WTC11 (cell line): ENCODE measurements at regions not wholly inside any gene's neighbourhood (a gene's known extent, or its start where the extent isn't known, plus 50 kb on each side); places are given as distances from the start of the nearest gene placed in this dataset.
A peak's percentile ranks its signal among the peaks of the same experiment; 100 is the strongest.
"Not testable (repeated sequence)": the region's sequence is repeated elsewhere in the genome, so short reads cannot be mapped to it uniquely, and the experiment has no call there.

Experiments used
- ATAC-seq: fragments of 200-7000 bp; cut with Tn5 transposase; 2 replicates; pipeline ENCODE4 v1.10.0; 2021; ENCODE audit warnings: mild to moderate bottlenecking, moderate library complexity
- CTCF ChIA-PET: fragments of 300-600 bp; sonication (Branson Sonifier 250); formaldehyde crosslinking; loops from one replicate; lab custom pipeline; 2021; ENCODE audit warnings: antibody characterized with exemption; lab: Charles Lee
- POLR2A ChIA-PET: fragments of 350-600 bp; sonication (Branson Sonifier 250); formaldehyde crosslinking; loops from one replicate; lab custom pipeline; 2021; ENCODE audit warnings: antibody characterized with exemption; lab: Charles Lee
- DNase-seq: peaks from one replicate; pipeline ENCODE4 v3.0.0; 2021; ENCODE audit warnings: low spot score
- H3K27ac Mint-ChIP-seq: 2 replicates; pipeline ENCODE4 v1.8.0; 2021; ENCODE audit warnings: mixed read lengths
- H3K27me3 Mint-ChIP-seq: 2 replicates; pipeline ENCODE4 v1.8.0; 2021; ENCODE audit warnings: low read depth, mild to moderate bottlenecking, moderate library complexity, mixed read lengths
- H3K36me3 Mint-ChIP-seq: 2 replicates; pipeline ENCODE4 v1.8.0; 2021; ENCODE audit warnings: mixed read lengths
- H3K4me1 Mint-ChIP-seq: 2 replicates; pipeline ENCODE4 v1.8.0; 2022; ENCODE audit warnings: mixed read lengths
- H3K4me3 Mint-ChIP-seq: 2 replicates; pipeline ENCODE4 v1.8.0; 2021; ENCODE audit warnings: mild to moderate bottlenecking, moderate library complexity, mixed read lengths
- H3K9me3 Mint-ChIP-seq: 2 replicates; pipeline ENCODE4 v1.8.0; 2021; ENCODE audit warnings: mixed read lengths
- CREB1 ChIP-seq: sonication (generic); formaldehyde crosslinking; IDR thresholded peaks from 2 replicates; pipeline ENCODE4 v1.8.0; 2023; ENCODE audit warnings: mild to moderate bottlenecking, missing genetic modification reagents
- ESRRA ChIP-seq: sonication (generic); formaldehyde crosslinking; IDR thresholded peaks from 2 replicates; pipeline ENCODE4 v1.8.1; 2022; ENCODE audit warnings: mild to moderate bottlenecking, missing genetic modification reagents, borderline replicate concordance
- FOXP1 ChIP-seq: sonication (generic); formaldehyde crosslinking; IDR thresholded peaks from 2 replicates; pipeline ENCODE4 v1.8.0; 2022; ENCODE audit warnings: missing genetic modification reagents, mild to moderate bottlenecking, moderate library complexity, borderline replicate concordance
- GABPB1 ChIP-seq: sonication (generic); formaldehyde crosslinking; IDR thresholded peaks from 2 replicates; pipeline ENCODE4 v1.8.1; 2023; ENCODE audit warnings: mild to moderate bottlenecking, missing genetic modification reagents
- MXD4 ChIP-seq: fragments of 250-450 bp; sonication (Bioruptor Pico); IDR thresholded peaks from 2 replicates; pipeline ENCODE4 v1.8.0; 2021; ENCODE audit warnings: mild to moderate bottlenecking, moderate library complexity, borderline replicate concordance
- MYBL2 ChIP-seq: sonication (generic); formaldehyde crosslinking; IDR thresholded peaks from 2 replicates; pipeline ENCODE4 v1.8.1; 2023; ENCODE audit warnings: mild to moderate bottlenecking, moderate library complexity, missing genetic modification reagents
- NR3C1 ChIP-seq: sonication (generic); formaldehyde crosslinking; conservative IDR thresholded peaks from 2 replicates; pipeline ENCODE4 v1.8.1; 2023; ENCODE audit warnings: low read depth, mild to moderate bottlenecking, missing genetic modification reagents
- RELA ChIP-seq: sonication (generic); formaldehyde crosslinking; IDR thresholded peaks from 2 replicates; pipeline ENCODE4 v1.8.1; 2022; ENCODE audit warnings: missing genetic modification reagents, mild to moderate bottlenecking, borderline replicate concordance
- SP1 ChIP-seq: sonication (generic); formaldehyde crosslinking; conservative IDR thresholded peaks from 2 replicates; pipeline ENCODE4 v1.8.1; 2022; ENCODE audit warnings: missing genetic modification reagents
- TCF7 ChIP-seq: sonication (generic); formaldehyde crosslinking; IDR thresholded peaks from 2 replicates; pipeline ENCODE4 v1.8.0; 2022; ENCODE audit warnings: mild to moderate bottlenecking, low read depth, missing genetic modification reagents, moderate library complexity
- TEAD1 ChIP-seq: sonication (generic); formaldehyde crosslinking; IDR thresholded peaks from 2 replicates; pipeline ENCODE4 v1.8.0; 2022; ENCODE audit warnings: mild to moderate bottlenecking, missing genetic modification reagents
- USF2 ChIP-seq: sonication (generic); formaldehyde crosslinking; IDR thresholded peaks from 2 replicates; pipeline ENCODE4 v1.8.1; 2023; ENCODE audit warnings: mild to moderate bottlenecking, missing genetic modification reagents, moderate library complexity
- ZNF121 ChIP-seq: sonication (generic); formaldehyde crosslinking; IDR thresholded peaks from 2 replicates; pipeline ENCODE4 v1.8.0; 2023; ENCODE audit warnings: missing genetic modification reagents
- ZNF396 ChIP-seq: fragments of 250-450 bp; sonication (Bioruptor Pico); IDR thresholded peaks from 2 replicates; pipeline ENCODE4 v1.8.0; 2021; ENCODE audit warnings: mild to moderate bottlenecking, moderate library complexity, borderline replicate concordance
- ZNF423 ChIP-seq: fragments of 250-450 bp; sonication (Bioruptor Pico); IDR thresholded peaks from 2 replicates; pipeline ENCODE4 v2.1.2; 2022; ENCODE audit warnings: mild to moderate bottlenecking, moderate library complexity
- TF ChIP-seq, protein P1 (sequence below): sonication (generic); formaldehyde crosslinking; IDR thresholded peaks from 2 replicates; pipeline ENCODE4 v1.8.0; 2022; ENCODE audit warnings: mild to moderate bottlenecking, missing genetic modification reagents
- TF ChIP-seq, protein P2 (sequence below): sonication (generic); formaldehyde crosslinking; conservative IDR thresholded peaks from 2 replicates; pipeline ENCODE4 v1.8.1; 2022; ENCODE audit warnings: mild to moderate bottlenecking, missing genetic modification reagents

- DNase-seq (peak; percentile 15), ATAC-seq (peak; percentile 43)
- Mint-ChIP-seq H3K4me1 (peaks cover 17% of the 10 kb centered on the region), H3K4me3 (peak overlapping the region; percentile 52), H3K27me3 (no peaks in the 10 kb centered on the region), H3K36me3 (peaks cover 38% of the 10 kb centered on the region), H3K27ac (peak overlapping the region; percentile 96), H3K9me3 (peaks cover 35% of the 10 kb centered on the region)
- TF ChIP-seq, protein P1, sequence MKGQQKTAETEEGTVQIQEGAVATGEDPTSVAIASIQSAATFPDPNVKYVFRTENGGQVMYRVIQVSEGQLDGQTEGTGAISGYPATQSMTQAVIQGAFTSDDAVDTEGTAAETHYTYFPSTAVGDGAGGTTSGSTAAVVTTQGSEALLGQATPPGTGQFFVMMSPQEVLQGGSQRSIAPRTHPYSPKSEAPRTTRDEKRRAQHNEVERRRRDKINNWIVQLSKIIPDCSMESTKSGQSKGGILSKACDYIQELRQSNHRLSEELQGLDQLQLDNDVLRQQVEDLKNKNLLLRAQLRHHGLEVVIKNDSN = peak; percentile 64
- TF ChIP-seq USF2 (CRISPR knock-in tag) (peak; percentile 71), SP1 (CRISPR knock-in tag) (no peak), NR3C1 (no peak), CREB1 (CRISPR knock-in tag) (no peak), ZNF423 (CRISPR knock-in tag) (peak; percentile 77), TCF7 (CRISPR knock-in tag) (no peak), GABPB1 (CRISPR knock-in tag) (no peak), TEAD1 (CRISPR knock-in tag) (peak; percentile 46; the same call in 1 of the 2 replicates)
- TF ChIP-seq, protein P2, sequence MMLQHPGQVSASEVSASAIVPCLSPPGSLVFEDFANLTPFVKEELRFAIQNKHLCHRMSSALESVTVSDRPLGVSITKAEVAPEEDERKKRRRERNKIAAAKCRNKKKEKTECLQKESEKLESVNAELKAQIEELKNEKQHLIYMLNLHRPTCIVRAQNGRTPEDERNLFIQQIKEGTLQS = no peak
- ChIA-PET POLR2A (no interaction called here), CTCF (no interaction called here)
Observed at GRCh38 chr4:103948244-103949018, 228.6 kb upstream of the TACR3 start.

DNA sequence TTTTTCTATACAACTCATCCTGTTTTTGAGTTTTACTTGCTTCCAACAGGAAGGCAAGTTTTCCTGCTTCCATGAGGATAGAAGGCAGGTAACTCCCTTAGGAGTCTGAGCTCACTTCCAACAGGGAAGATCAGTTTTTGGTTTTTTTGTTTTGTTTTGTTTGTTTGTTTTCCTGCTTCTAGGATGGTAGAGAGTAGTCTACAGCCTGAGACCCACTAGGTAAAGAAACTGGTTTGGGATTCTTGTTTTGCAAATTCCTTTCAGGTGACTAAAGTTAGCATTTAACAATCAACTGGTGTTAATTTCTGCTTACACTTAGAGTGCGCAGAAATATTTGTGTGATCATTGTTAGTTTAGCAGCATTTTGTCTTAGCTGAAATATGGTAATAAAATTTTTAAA is 227.8 kb upstream of the TACR3 start:
- peaks cover 12% of the 10 kb centered on the region for H3K4me1 Mint-ChIP-seq
- CTCF ChIA-PET = no interaction called here
- POLR2A ChIA-PET = no interaction called here

GRCh38 chr4:103946621-103947268 is 227.0 kb upstream of the TACR3 start:
- peak; percentile 72; the same call in 1 of the 2 replicates for TF ChIP-seq TEAD1 (CRISPR knock-in tag)
- H3K27me3 Mint-ChIP-seq, CTCF ChIA-PET, H3K27ac Mint-ChIP-seq, POLR2A ChIA-PET: not testable (repeated sequence)
- Mint-ChIP-seq H3K9me3 (peaks cover 18% of the 10 kb centered on the region), H3K36me3 (peaks cover 23% of the 10 kb centered on the region), H3K4me1 (peaks cover 12% of the 10 kb centered on the region), H3K4me3 (peak overlapping the region; percentile 27)
- DNase-seq (peak; percentile 34), ATAC-seq (peak; percentile 57)

More for the DNA sequence above, 227.8 kb upstream of the TACR3 start:
- TF ChIP-seq SP1 (CRISPR knock-in tag) (no peak), MYBL2 (CRISPR knock-in tag) (no peak), ZNF121 (CRISPR knock-in tag) (no peak), MXD4 (no peak), FOXP1 (no peak), ZNF396 (CRISPR knock-in tag) (no peak), RELA (CRISPR knock-in tag) (no peak)
- Mint-ChIP-seq H3K27ac (no peak overlapping the region), H3K36me3 (peaks cover 30% of the 10 kb centered on the region), H3K4me3 (peak overlapping the region; percentile 27), H3K27me3 (no peaks in the 10 kb centered on the region), H3K9me3 (peaks cover 27% of the 10 kb centered on the region)
- ATAC-seq (peak; percentile 60), DNase-seq (no peak)

DNA sequence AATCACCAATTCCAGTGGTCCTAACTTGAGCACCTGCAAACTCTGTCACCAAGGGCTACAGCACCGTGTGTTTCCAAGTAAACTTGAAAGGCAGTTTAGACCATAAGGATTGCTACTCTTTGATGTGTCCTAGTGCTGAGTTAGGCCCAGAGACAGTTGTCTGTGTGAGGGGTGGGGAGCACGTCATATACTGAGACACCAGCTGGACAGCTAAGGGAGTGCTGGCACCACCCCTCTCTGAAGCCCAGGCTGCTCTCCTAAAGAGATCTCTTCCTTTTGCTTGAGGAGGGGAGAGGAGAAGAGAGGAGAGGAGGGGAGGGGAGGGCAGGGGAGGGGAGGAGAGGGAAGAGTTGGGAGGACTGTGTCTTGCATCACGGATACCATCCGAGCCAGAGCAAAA is 218.7 kb upstream of the TACR3 start:
- POLR2A ChIA-PET = interaction anchor here (0.7 kb wide), 1 partner anchor 1069 kb away, joined by 8 read pairs; no protein-coding TSS in a partner anchor

More for the DNA sequence above, 218.7 kb upstream of the TACR3 start:
- no peak overlapping the region for H3K4me3 Mint-ChIP-seq
- no peak for ATAC-seq
- TF ChIP-seq ZNF423 (CRISPR knock-in tag) (no peak), ESRRA (no peak)
- TF ChIP-seq, protein P1 = no peak
- TF ChIP-seq, protein P2 = no peak
- TF ChIP-seq, all 79 proteins: peak for 0
- Mint-ChIP-seq H3K4me1 (peaks cover 5% of the 10 kb centered on the region; the same call in 1 of the 2 replicates), H3K9me3 (peaks cover 42% of the 10 kb centered on the region), H3K27me3 (peaks cover 8% of the 10 kb centered on the region), H3K36me3 (peaks cover 56% of the 10 kb centered on the region), H3K27ac (no peak overlapping the region)
- no peak for DNase-seq
- CTCF ChIA-PET = interaction anchor here (0.6 kb wide), 1 partner anchor 150 kb away, joined by 4 read pairs; no protein-coding TSS in a partner anchor
